ENCODE measurements at regions not wholly inside any gene's neighbourhood (a gene's known extent, or its start where the extent isn't known, plus 50 kb on each side); places are given as distances from the start of the nearest gene placed in this dataset.

GRCh38 chr17:53496356-53496755 is 326.4 kb upstream of the KIF2B start:
- Mint-ChIP-seq H3K27ac (no peak overlapping the region), H3K27me3 (no peaks in the 10 kb centered on the region), H3K4me3 (no peak overlapping the region), H3K4me1 (ENCODE audit: low read depth) (no peaks in the 10 kb centered on the region), H3K9me3 (peaks cover 14% of the 10 kb centered on the region), H3K36me3 (ENCODE audit: low read depth) (no peaks in the 10 kb centered on the region)
- POLR2A ChIA-PET: no interaction called here
- Histone ChIP-seq H3K27me3 (ENCODE audit: control insufficient read depth in 1 of 2, insufficient read depth in 2 of 2, low read length in 2 of 2) (no peaks in the 10 kb centered on the region), H3K9me3 (ENCODE audit: control insufficient read depth in 1 of 2, insufficient read depth in 1 of 2, low read length in 2 of 2) (no peaks in the 10 kb centered on the region), H3K36me3 (ENCODE audit: insufficient read depth, low read length) (no peaks in the 10 kb centered on the region), H3K4me1 (ENCODE audit: insufficient read depth, low read length) (no peaks in the 10 kb centered on the region), H3K27ac (ENCODE audit: low read depth in 1 of 2, low read length in 2 of 2) (no peak overlapping the region), H3K4me3 (ENCODE audit: low read length) (no peak overlapping the region)
- no peak for DNase-seq
- intact Hi-C loops (cut with DNase I, micrococcal nuclease): no loop called here
- CTCF ChIA-PET: no interaction called here
- no peak for TF ChIP-seq CTCF (IDR thresholded peaks at IDR 0.05)
- ATAC-seq (ENCODE audit: poor library complexity): no peak

- POLR2A ChIA-PET: no interaction called here
- H3K4me1 ChIP-seq (ENCODE audit: insufficient read depth, low read length): no peaks in the 10 kb centered on the region
- no peak overlapping the region for H3K27ac ChIP-seq (ENCODE audit: low read depth in 1 of 2, low read length in 2 of 2)
- no peaks in the 10 kb centered on the region for H3K36me3 ChIP-seq (ENCODE audit: insufficient read depth, low read length)
- H3K4me3 Mint-ChIP-seq: no peak overlapping the region
- H3K27me3 Mint-ChIP-seq: no peaks in the 10 kb centered on the region
- CTCF ChIA-PET: no interaction called here
- DNase-seq: no peak
- H3K4me1 Mint-ChIP-seq (ENCODE audit: low read depth): no peaks in the 10 kb centered on the region
- no peak for TF ChIP-seq CTCF (IDR thresholded peaks at IDR 0.05)
- H3K27ac Mint-ChIP-seq: no peak overlapping the region
- H3K4me3 ChIP-seq (ENCODE audit: low read length): no peak overlapping the region
- intact Hi-C loops (cut with DNase I, micrococcal nuclease): no loop called here
- H3K27me3 ChIP-seq (ENCODE audit: control insufficient read depth in 1 of 2, insufficient read depth in 2 of 2, low read length in 2 of 2): no peaks in the 10 kb centered on the region
- peaks cover 0 to 3% of the 10 kb centered on the region in 2 experiments for H3K9me3 ChIP-seq (ENCODE audit: control insufficient read depth in 1 of 2, insufficient read depth in 1 of 2, low read length in 2 of 2)
- peaks cover 15% of the 10 kb centered on the region for H3K9me3 Mint-ChIP-seq
- H3K36me3 Mint-ChIP-seq (ENCODE audit: low read depth): no peaks in the 10 kb centered on the region
- ATAC-seq (ENCODE audit: poor library complexity): no peak
Observed at GRCh38 chr17:53492532-53492931, 330.2 kb upstream of the KIF2B start.

GRCh38 chr17:53490447-53490968 is 332.2 kb upstream of the KIF2B start:
- Histone ChIP-seq H3K36me3 (ENCODE audit: insufficient read depth, low read length) (no peaks in the 10 kb centered on the region), H3K9me3 (ENCODE audit: control insufficient read depth in 1 of 2, insufficient read depth in 1 of 2, low read length in 2 of 2) (peaks cover 0 to 3% of the 10 kb centered on the region in 2 experiments), H3K4me3 (ENCODE audit: low read length) (no peak overlapping the region), H3K4me1 (ENCODE audit: insufficient read depth, low read length) (no peaks in the 10 kb centered on the region), H3K27ac (ENCODE audit: low read depth in 1 of 2, low read length in 2 of 2) (no peak overlapping the region), H3K27me3 (ENCODE audit: control insufficient read depth in 1 of 2, insufficient read depth in 2 of 2, low read length in 2 of 2) (no peaks in the 10 kb centered on the region)
- DNase-seq (no peak), ATAC-seq (ENCODE audit: poor library complexity) (no peak)
- H3K27ac Mint-ChIP-seq: no peak overlapping the region
- no peak for TF ChIP-seq CTCF (IDR thresholded peaks at IDR 0.05)
- POLR2A ChIA-PET: no interaction called here
- no peaks in the 10 kb centered on the region for H3K36me3 Mint-ChIP-seq (ENCODE audit: low read depth)
- H3K4me1 Mint-ChIP-seq (ENCODE audit: low read depth): no peaks in the 10 kb centered on the region
- no peaks in the 10 kb centered on the region for H3K27me3 Mint-ChIP-seq
- no peak overlapping the region for H3K4me3 Mint-ChIP-seq
- intact Hi-C loops (cut with DNase I, micrococcal nuclease): no loop called here
- peaks cover 17% of the 10 kb centered on the region for H3K9me3 Mint-ChIP-seq
- CTCF ChIA-PET: no interaction called here
